ENCODE measurements at regions not wholly inside any gene's neighbourhood (a gene's known extent, or its start where the extent isn't known, plus 50 kb on each side); places are given as distances from the start of the nearest gene placed in this dataset.
"Not testable (repeated sequence)": the region's sequence is repeated elsewhere in the genome, so short reads cannot be mapped to it uniquely, and the experiment has no call there.

GRCh38 chr1:185531838-185532237, 202.4 kb upstream of the HMCN1 start:
- H3K36me3 Mint-ChIP-seq (ENCODE audit: insufficient read depth), result no peaks in the 10 kb centered on the region
- H3K4me3 Mint-ChIP-seq, result no peak overlapping the region
- H3K27ac Mint-ChIP-seq (ENCODE audit: low read depth), result no peak overlapping the region
- H3K9me3 Mint-ChIP-seq, result no peaks in the 10 kb centered on the region
- no peak for ATAC-seq (replicated peaks; ENCODE audit: extremely low read depth, poor library complexity, severe bottlenecking)
- H3K4me1 Mint-ChIP-seq, result no peaks in the 10 kb centered on the region
- DNase-seq (ENCODE audit: low spot score in 2 of 2), result no peak
- peaks cover 5% of the 10 kb centered on the region for H3K27me3 Mint-ChIP-seq

- DNase-seq (ENCODE audit: low spot score in 2 of 2), result no peak
- no peaks in the 10 kb centered on the region for H3K36me3 Mint-ChIP-seq (ENCODE audit: insufficient read depth)
- no peak overlapping the region for H3K4me3 Mint-ChIP-seq
- H3K9me3 Mint-ChIP-seq, result no peaks in the 10 kb centered on the region
- no peak for ATAC-seq (replicated peaks; ENCODE audit: extremely low read depth, poor library complexity, severe bottlenecking)
- H3K4me1 Mint-ChIP-seq, result no peaks in the 10 kb centered on the region
- no peak overlapping the region for H3K27ac Mint-ChIP-seq (ENCODE audit: low read depth)
- no peaks in the 10 kb centered on the region for H3K27me3 Mint-ChIP-seq
These were observed 204.0 kb upstream of the HMCN1 start for GRCh38 chr1:185530215-185530614.

- Mint-ChIP-seq H3K9me3 (no peaks in the 10 kb centered on the region), H3K4me3 (no peak overlapping the region), H3K36me3 (ENCODE audit: insufficient read depth) (no peaks in the 10 kb centered on the region), H3K27me3 (no peaks in the 10 kb centered on the region), H3K27ac (ENCODE audit: low read depth) (no peak overlapping the region), H3K4me1 (no peaks in the 10 kb centered on the region)
- no peak for DNase-seq (ENCODE audit: low spot score in 2 of 2)
- ATAC-seq (replicated peaks; ENCODE audit: extremely low read depth, poor library complexity, severe bottlenecking), result no peak
These were observed 204.5 kb upstream of the HMCN1 start for GRCh38 chr1:185529673-185530072.

- H3K27me3 Mint-ChIP-seq, result no peaks in the 10 kb centered on the region
- ATAC-seq (replicated peaks; ENCODE audit: extremely low read depth, poor library complexity, severe bottlenecking) (no peak), DNase-seq (ENCODE audit: low spot score in 2 of 2) (no peak)
- H3K27ac Mint-ChIP-seq (ENCODE audit: low read depth), result no peak overlapping the region
- H3K4me1 Mint-ChIP-seq, result no peaks in the 10 kb centered on the region
- no peaks in the 10 kb centered on the region for H3K9me3 Mint-ChIP-seq
- no peak overlapping the region for H3K4me3 Mint-ChIP-seq
- H3K36me3 Mint-ChIP-seq (ENCODE audit: insufficient read depth), result no peaks in the 10 kb centered on the region
These were observed 206.0 kb upstream of the HMCN1 start for GRCh38 chr1:185528084-185528676.

- Mint-ChIP-seq H3K4me3 (no peak overlapping the region), H3K4me1 (no peaks in the 10 kb centered on the region), H3K27me3 (no peaks in the 10 kb centered on the region), H3K9me3 (no peaks in the 10 kb centered on the region), H3K27ac (ENCODE audit: low read depth) (no peak overlapping the region), H3K36me3 (ENCODE audit: insufficient read depth) (no peaks in the 10 kb centered on the region)
- ATAC-seq (replicated peaks; ENCODE audit: extremely low read depth, poor library complexity, severe bottlenecking) (no peak), DNase-seq (ENCODE audit: low spot score in 2 of 2) (no peak)
These were observed 207.6 kb upstream of the HMCN1 start for GRCh38 chr1:185526344-185527307.

- no peak for DNase-seq (ENCODE audit: low spot score in 2 of 2)
- H3K36me3 Mint-ChIP-seq (ENCODE audit: insufficient read depth), result no peaks in the 10 kb centered on the region
- H3K9me3 Mint-ChIP-seq, result peaks cover 7% of the 10 kb centered on the region
- no peak for ATAC-seq (replicated peaks; ENCODE audit: extremely low read depth, poor library complexity, severe bottlenecking)
- no peak overlapping the region for H3K4me3 Mint-ChIP-seq
- no peak overlapping the region for H3K27ac Mint-ChIP-seq (ENCODE audit: low read depth)
- no peaks in the 10 kb centered on the region for H3K27me3 Mint-ChIP-seq
- H3K4me1 Mint-ChIP-seq, result no peaks in the 10 kb centered on the region
These were observed 203.3 kb upstream of the IVNS1ABP start for GRCh38 chr1:185520188-185520920.

- no peak for ATAC-seq (replicated peaks; ENCODE audit: extremely low read depth, poor library complexity, severe bottlenecking)
- peaks cover 7% of the 10 kb centered on the region for H3K9me3 Mint-ChIP-seq
These were observed 200.9 kb upstream of the IVNS1ABP start for GRCh38 chr1:185517808-185518419.

GRCh38 chr1:185517301-185517700, 200.3 kb upstream of the IVNS1ABP start:
- not testable (repeated sequence) for H3K4me1 Mint-ChIP-seq; ATAC-seq (replicated peaks; ENCODE audit: extremely low read depth, poor library complexity, severe bottlenecking); H3K27me3 Mint-ChIP-seq; H3K9me3 Mint-ChIP-seq; H3K4me3 Mint-ChIP-seq; DNase-seq (ENCODE audit: low spot score in 2 of 2); H3K36me3 Mint-ChIP-seq (ENCODE audit: insufficient read depth)
- peak overlapping the region; percentile 65 for H3K27ac Mint-ChIP-seq (ENCODE audit: low read depth)

More at GRCh38 chr1:185517808-185518419, 200.9 kb upstream of the IVNS1ABP start:
- no peaks in the 10 kb centered on the region for H3K27me3 Mint-ChIP-seq
- H3K4me3 Mint-ChIP-seq, result no peak overlapping the region
- no peaks in the 10 kb centered on the region for H3K36me3 Mint-ChIP-seq (ENCODE audit: insufficient read depth)
- DNase-seq (ENCODE audit: low spot score in 2 of 2), result no peak
- peak overlapping the region; percentile 65 for H3K27ac Mint-ChIP-seq (ENCODE audit: low read depth)
- H3K4me1 Mint-ChIP-seq, result no peaks in the 10 kb centered on the region

- Mint-ChIP-seq H3K27me3 (no peaks in the 10 kb centered on the region), H3K36me3 (ENCODE audit: insufficient read depth) (no peaks in the 10 kb centered on the region), H3K9me3 (peaks cover 7% of the 10 kb centered on the region), H3K27ac (ENCODE audit: low read depth) (no peak overlapping the region), H3K4me3 (no peak overlapping the region), H3K4me1 (no peaks in the 10 kb centered on the region)
- DNase-seq (ENCODE audit: low spot score in 2 of 2) (no peak), ATAC-seq (replicated peaks; ENCODE audit: extremely low read depth, poor library complexity, severe bottlenecking) (no peak)
These were observed 198.7 kb upstream of the IVNS1ABP start for GRCh38 chr1:185515696-185516095.

GRCh38 chr1:185514311-185514710, 197.3 kb upstream of the IVNS1ABP start:
- Mint-ChIP-seq H3K36me3 (ENCODE audit: insufficient read depth) (no peaks in the 10 kb centered on the region), H3K9me3 (peaks cover 7% of the 10 kb centered on the region), H3K4me3 (no peak overlapping the region), H3K27me3 (no peaks in the 10 kb centered on the region), H3K27ac (ENCODE audit: low read depth) (no peak overlapping the region), H3K4me1 (no peaks in the 10 kb centered on the region)
- no peak for ATAC-seq (replicated peaks; ENCODE audit: extremely low read depth, poor library complexity, severe bottlenecking)
- no peak for DNase-seq (ENCODE audit: low spot score in 2 of 2)

GRCh38 chr1:185512442-185512841, 195.4 kb upstream of the IVNS1ABP start:
- Mint-ChIP-seq H3K9me3 (peaks cover 6% of the 10 kb centered on the region), H3K27ac (ENCODE audit: low read depth) (no peak overlapping the region), H3K36me3 (ENCODE audit: insufficient read depth) (no peaks in the 10 kb centered on the region), H3K4me3 (no peak overlapping the region), H3K27me3 (no peaks in the 10 kb centered on the region), H3K4me1 (no peaks in the 10 kb centered on the region)
- ATAC-seq (replicated peaks; ENCODE audit: extremely low read depth, poor library complexity, severe bottlenecking), result no peak
- DNase-seq (ENCODE audit: low spot score in 2 of 2), result no peak

GRCh38 chr1:185501099-185501498, 184.1 kb upstream of the IVNS1ABP start:
- H3K4me3 Mint-ChIP-seq, result no peak overlapping the region
- H3K36me3 Mint-ChIP-seq (ENCODE audit: insufficient read depth), result no peaks in the 10 kb centered on the region
- no peaks in the 10 kb centered on the region for H3K27me3 Mint-ChIP-seq
- ATAC-seq (replicated peaks; ENCODE audit: extremely low read depth, poor library complexity, severe bottlenecking), result no peak
- peaks cover under 1% of the 10 kb centered on the region for H3K9me3 Mint-ChIP-seq
- H3K27ac Mint-ChIP-seq (ENCODE audit: low read depth), result no peak overlapping the region
- DNase-seq (ENCODE audit: low spot score in 2 of 2), result no peak
- H3K4me1 Mint-ChIP-seq, result no peaks in the 10 kb centered on the region

Measured in central memory CD8-positive, alpha-beta T cell (primary cell).